HG02852 (cell line): ENCODE measurements at regions not wholly inside any gene's neighbourhood (a gene's known extent, or its start where the extent isn't known, plus 50 kb on each side); places are given as distances from the start of the nearest gene placed in this dataset.
"Not testable (repeated sequence)": the region's sequence is repeated elsewhere in the genome, so short reads cannot be mapped to it uniquely, and the experiment has no call there.

ENCODE experiments used
- ATAC-seq: cut with Tn5 transposase; IDR thresholded peaks from one replicate; pipeline ENCODE4 v1.9.1; 2021; ENCODE audit warnings: mild to moderate bottlenecking, moderate library complexity; ENCODE audit not compliant: unreplicated experiment

DNA sequence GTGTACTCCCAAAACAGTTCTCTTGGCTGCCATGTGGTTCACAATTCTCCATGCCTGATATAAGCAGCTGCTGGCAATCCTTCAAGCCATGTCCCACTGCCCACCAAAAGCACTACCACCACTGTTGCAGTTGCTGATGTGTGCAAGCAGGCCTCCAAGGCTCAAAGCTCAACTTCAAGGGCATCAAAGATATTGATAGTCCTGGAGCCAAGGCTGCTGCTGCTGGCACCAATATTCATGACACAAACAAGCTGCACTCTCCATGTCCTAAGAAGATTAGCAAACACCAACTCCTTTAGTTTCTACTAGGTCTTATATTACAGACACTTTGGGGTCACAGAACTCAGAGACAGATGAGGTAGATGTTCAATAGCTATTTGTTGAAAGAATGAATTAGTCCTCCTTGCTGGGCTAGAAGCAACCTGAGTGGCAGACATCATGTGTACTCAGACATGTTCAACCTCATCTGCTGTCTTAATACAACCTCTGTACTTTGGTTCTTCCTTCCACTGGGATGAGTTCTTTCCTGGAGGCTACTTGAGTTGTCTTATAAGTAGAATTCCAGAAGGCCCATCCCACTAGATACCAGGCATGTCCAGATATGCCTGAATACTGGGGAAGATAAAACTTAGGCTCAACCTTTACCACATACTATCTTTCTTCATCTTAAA lies 104.5 kb upstream of the UGP2 start:
- ATAC-seq = no peak

- no peak for ATAC-seq
Measured at GRCh38 chr2:63738019-63738418, 103.7 kb upstream of the UGP2 start.

DNA sequence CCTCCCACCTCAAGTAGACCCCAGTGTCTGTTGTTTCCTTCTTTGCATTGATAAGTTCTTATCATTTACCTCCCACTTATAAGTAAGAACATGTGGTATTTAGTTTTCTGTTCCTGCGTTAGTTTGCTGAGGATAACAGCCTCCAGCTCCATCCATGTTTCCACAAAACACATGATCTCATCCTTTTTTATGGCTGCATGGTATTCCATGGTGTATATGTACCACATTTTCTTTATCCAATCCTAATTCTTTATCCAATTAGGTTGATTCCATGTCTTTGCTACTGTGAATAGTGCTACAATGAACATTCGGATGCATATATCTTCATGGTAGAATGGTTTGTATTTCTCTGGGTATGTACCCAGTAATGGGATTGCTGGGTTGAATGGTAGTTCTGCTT lies 102.5 kb upstream of the UGP2 start:
- ATAC-seq = not testable (repeated sequence)

DNA sequence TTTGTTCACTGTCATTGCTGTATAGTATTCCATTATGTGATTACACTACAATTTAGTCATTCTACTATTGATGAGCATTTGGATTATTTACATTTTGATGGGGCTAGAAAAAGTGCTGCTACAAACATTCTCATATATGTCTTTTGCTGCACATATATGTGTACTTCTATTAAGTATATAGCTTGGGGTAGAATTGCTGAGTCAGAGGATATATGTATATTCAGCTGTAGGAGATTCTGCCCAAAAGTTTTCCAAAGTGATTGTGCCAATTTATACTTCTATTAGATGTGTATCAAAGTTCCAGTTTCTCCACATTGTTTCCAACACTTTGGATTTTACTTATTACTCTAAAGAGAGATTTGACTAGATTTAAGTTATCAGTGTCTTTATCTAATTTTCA lies 101.7 kb upstream of the UGP2 start:
- ATAC-seq = no peak

DNA sequence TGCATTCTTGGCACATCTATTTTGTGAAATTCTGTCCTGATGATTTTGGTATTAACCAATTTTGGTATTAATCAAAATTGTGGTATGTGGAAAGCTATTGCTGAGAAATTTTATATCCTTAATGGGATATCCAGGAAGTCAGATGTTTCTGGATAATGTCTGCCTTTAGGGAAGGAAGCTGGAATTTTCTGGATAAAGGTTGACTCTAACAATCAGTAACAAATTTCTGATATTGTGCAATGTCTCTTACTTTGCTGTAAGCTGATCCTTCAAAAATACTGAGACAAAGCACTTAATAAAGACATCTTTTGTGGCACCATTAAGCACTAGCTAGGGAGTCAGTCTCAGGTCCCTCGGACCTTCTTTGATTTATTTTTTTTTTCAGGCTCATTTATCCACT lies 100.8 kb upstream of the UGP2 start:
- no peak for ATAC-seq

DNA sequence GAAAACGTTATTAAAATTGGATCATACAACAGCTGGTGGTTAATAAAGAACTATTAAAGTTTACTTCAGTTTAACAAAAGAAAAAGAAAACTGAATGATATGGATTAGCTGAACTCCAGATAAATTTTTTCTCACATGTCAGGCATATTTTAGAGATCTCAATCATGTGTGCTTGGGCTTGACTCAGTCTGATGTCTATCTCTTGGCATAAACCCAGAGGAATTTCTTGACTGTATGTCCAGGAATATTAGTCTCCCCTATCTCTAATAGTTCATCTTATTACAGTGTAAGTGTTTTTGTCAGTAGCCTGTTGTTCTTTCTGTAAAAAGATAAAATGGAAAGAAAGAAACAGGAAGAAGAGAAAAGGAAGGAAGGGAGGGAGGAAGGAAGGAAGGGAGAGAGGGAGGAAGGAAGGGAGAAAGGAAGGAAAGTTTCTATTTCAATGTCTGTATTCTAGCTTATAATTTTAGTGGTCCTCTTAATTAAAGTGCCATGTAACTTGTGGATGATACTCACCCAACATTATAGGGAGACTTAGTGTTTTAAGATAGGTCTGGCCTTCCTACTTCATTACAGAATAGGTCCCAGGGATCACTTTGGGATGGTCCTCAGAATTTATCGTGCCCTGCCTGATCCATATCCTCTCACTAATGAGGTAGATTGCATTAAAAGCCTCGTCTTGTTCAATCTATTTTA lies 99.7 kb upstream of the UGP2 start:
- no peak for ATAC-seq

DNA sequence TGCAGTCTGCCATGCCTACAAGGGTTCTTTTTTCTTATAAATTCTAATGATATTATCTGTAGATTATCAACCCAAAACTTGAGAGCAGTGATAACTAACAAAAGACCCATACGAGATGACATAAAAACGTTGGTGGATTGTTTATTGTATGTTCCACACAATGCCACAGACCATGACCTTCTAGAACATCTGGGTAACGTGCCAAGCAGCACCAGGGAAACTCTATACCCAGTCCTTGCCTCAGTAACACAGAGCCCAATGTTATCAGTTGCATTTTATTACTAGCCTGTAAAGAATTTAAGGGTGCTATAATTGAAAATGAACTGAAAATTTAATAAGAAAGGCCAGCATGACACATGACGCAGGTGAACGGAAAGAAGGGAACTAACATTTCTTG lies 99.1 kb upstream of the UGP2 start:
- no peak for ATAC-seq

DNA sequence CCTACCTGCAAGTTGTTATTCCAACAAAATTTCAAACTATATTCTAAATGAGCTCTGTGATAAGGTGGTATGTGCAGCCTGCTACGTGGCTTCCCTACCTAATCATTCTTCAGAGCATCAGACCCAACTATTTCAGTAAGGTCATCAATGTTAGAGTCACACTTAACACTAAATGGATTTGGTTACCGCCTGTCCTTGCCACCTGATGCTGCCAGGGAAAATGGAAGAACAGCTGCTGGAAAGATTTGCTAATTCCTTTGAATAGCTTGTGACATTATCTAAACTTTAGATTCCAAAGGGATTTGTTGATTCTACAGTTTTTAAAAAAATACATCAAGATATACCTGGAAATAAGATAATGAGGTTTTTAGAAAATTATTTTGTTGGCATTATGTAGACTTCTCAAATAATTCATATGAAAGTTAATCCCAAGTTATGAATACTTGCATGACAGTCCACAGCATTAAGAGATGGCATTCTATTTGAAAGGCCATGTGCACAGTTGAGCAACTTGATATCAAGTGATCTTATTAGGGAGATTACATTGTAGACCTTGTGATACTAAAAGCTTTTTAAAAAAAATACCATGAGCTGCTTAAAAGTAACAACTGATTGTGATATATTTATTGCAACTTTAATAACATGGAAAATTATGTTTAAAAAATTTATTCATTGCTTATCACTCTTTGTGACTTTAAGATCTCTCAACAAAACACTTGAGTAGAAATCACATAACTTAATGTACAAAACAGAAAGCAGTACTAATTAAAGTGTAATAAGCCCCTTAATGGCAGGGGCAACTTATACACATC lies 98.3 kb upstream of the UGP2 start:
- no peak for ATAC-seq

DNA sequence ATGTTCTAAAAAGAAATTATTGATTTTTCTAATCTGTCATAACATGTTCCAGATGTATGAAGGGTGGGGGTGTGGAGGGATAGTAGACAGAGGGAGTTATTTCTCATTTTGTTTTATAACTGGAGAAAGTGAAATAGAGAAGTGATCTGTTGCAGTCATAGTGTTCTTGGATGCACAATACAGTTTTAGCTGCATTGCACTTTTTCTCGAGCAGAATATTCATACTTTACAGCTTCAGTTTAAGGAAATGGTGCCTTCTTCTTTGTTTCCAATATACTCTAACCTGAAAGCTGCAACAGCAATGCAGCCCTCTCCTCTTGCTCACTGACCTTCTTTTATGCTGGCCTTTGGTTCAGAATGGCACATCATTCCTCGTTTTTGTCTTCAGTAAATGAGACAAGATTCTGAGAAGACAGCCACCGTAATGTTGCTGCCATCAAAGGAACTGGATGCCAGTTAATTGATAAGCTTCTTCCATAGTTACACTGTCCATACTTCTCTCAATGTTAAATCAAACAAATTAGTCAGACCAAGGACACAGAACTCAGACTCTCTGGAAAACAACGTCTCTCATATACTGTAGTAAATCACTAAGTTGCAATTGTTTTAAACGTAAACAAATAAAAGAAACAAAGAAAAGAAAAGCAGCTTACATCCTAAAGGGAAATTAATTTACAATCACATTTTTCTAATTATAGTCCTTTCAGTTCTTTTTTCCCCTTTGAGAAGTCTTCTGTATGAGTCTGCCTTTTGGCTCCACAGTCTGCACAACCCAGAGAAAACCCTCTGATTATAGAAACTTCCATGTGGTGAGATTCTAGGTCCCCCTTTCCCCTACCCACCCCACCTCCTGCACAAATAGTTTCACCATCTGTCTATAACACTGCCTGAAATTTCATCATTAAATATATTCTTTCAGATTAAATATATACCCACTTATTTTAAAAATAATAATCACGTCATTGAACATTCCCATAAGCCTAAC lies 97.4 kb upstream of the UGP2 start:
- ATAC-seq = no peak

GRCh38 chr2:63746548-63746947 lies 95.1 kb upstream of the UGP2 start:
- ATAC-seq = not testable (repeated sequence)

- ATAC-seq = no peak
Measured at GRCh38 chr2:63751901-63752300, 89.8 kb upstream of the UGP2 start.

GRCh38 chr2:63755216-63755615 lies 86.5 kb upstream of the UGP2 start:
- ATAC-seq = no peak

DNA sequence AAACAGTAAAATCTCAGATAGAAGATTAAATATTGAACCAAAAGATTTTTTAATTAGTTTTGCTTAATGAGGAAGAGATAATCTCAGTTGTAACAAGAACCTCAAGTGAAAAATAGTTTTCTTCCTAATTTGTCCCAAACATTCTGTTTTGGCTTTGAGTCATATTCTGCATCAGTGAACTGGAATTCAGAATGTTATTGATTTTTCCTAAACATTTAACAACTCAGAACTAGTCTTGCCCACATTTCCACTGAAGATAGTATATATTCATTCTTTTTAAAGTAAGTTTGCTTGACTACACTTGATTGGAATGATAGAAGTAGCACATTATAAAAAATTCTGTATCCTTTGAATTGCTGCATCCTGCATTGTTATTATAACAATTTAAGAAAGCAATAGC lies 85.7 kb upstream of the UGP2 start:
- ATAC-seq = no peak

DNA sequence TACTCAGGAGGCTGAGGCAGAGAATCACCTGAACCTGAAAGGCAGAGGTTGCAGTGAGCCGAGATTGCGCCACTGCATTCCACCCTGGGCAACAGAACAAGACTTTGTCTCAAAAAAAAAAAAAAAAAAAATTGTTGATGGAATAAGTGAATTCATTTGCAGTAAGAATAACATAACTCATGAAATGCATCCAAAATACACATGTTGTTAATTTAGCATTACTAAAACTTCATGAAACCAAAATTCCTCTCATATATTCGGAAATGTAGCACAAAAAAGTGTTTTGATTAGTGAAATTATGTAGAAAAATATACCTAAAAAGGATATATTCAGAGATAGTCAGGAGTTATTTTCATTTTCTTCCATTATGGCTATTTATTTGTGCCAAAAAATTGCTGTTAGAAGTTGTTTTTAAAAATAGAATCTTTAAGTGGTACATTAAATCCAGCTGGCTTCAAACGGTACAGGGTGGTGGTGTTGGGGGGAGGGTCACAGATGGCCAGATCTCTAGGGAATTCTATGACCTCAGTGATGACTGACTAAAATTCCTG lies 78.2 kb upstream of the UGP2 start:
- ATAC-seq = no peak

- no peak for ATAC-seq
Measured at GRCh38 chr2:63764630-63765029, 77.1 kb upstream of the UGP2 start.

GRCh38 chr2:63765117-63765516 lies 76.6 kb upstream of the UGP2 start:
- no peak for ATAC-seq

DNA sequence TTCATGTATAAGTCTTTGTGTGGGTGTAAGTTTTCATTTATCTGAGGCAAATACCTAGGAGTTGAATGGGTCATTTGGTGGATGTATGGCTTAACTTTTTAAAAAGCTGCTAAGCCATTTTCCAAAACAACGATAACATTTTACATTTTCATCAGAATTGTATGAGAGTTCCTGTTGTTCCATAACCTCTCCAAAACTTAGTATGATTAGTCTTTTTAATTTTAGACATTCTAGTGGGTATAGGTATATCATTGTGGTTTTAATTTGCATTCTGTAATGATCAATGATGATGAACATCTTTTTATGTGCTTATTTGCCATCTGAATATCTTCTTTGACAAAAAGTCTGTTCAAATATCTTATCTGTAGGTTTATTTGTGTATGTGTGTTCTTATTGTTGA lies 74.4 kb upstream of the UGP2 start:
- ATAC-seq = no peak

GRCh38 chr2:63768051-63768450 lies 73.6 kb upstream of the UGP2 start:
- no peak for ATAC-seq

GRCh38 chr2:63769915-63770314 lies 71.8 kb upstream of the UGP2 start:
- no peak for ATAC-seq

- no peak for ATAC-seq
Measured at GRCh38 chr2:63772061-63772460, 69.6 kb upstream of the UGP2 start.

DNA sequence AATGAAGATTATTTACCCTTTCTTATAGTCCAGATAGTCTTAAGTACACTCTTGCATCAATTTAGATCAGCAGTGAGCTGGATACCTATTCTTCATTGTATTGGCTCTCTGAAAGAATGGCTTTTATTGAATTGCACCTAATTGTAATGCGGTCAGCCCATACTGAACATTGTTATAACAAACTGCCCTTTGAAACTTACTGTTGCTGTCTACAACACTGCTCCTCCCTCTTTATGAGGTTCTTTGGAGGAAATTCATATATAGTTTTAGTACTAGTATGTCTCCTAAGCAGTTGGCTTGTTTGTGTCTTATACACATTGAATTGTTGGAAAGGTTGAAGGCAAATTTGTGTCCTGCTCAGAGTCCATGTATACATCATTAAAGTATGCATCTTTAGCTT lies 66.5 kb upstream of the UGP2 start:
- no peak for ATAC-seq
